K562 (cell line): ENCODE measurements at regions not wholly inside any gene's neighbourhood (a gene's known extent, or its start where the extent isn't known, plus 50 kb on each side); places are given as distances from the start of the nearest gene placed in this dataset.

Experiments used
- ATAC-seq: fragments of 200-7000 bp; cut with Tn5 transposase; 3 replicates; pipeline ENCODE4 v1.9.1; 2020; ENCODE audit warnings: moderate library complexity
- BruUV-seq: library from RNA; stranded (reverse); fragments of 400-500 nt; replicated peaks from 2 replicates; lab custom pipeline; 2021; lab: Mats Ljungman, UMichigan
- CTCF ChIA-PET: fragments of 300-600 bp; formaldehyde crosslinking; extraction: SDS; loops from one replicate; lab custom pipeline; 2021; ENCODE audit warnings: low intra/inter-chr PET ratio; lab: Yijun Ruan, JAX
- POLR2A ChIA-PET: fragments of 300-600, 350-650 bp; sonication (Branson Sonifier 250); formaldehyde crosslinking; extraction: SDS; loops from one replicate; lab custom pipeline; 2021; ENCODE audit warnings: antibody characterized with exemption, inconsistent platforms; lab: Yijun Ruan, JAX
- DNase-seq, 4 experiments: peaks; one replicate each; pipeline versions ENCODE4 v3.0.0 to v3.0.0-alpha.2; 2011 to 2018; ENCODE audit warnings: low spot score in 3 of 4, mixed read lengths in 3 of 4; ENCODE audit errors: extremely low read depth in 1 of 4
- FAIRE-seq: peaks from 2 replicates; lab custom pipeline; 2011; peaks lifted over from hg19 to GRCh38; lab: Jason Lieb, UNC
- H2AFZ ChIP-seq: 2 replicates; pipeline ENCODE4 v1.6.0; 2011; ENCODE audit warnings: low read depth, low read length, control low read depth, inconsistent platforms
- H3K27ac ChIP-seq: fragments of 200-600 bp; 3 replicates; pipeline ENCODE4 v1.8.0; 2011; ENCODE audit warnings: low read depth, mild to moderate bottlenecking, control low read depth, inconsistent platforms, low read length, moderate library complexity, mixed read lengths; ENCODE audit errors: extremely low read depth
- H3K27me3 ChIP-seq, 2 experiments: fragments of 300-600 bp in 1 of 2; 2 replicates in 1 of 2; 3 replicates in 1 of 2; pipeline versions ENCODE4 v1.6.0 to v1.8.0; 2011; ENCODE audit warnings: inconsistent platforms in 2 of 2, low read length in 2 of 2, mild to moderate bottlenecking in 1 of 2, mixed read lengths in 1 of 2, moderate library complexity in 1 of 2; ENCODE audit not compliant: control insufficient read depth in 2 of 2, insufficient read depth in 2 of 2
- H3K36me3 ChIP-seq: fragments of 300-600 bp; 3 replicates; pipeline ENCODE4 v1.8.0; 2011; ENCODE audit warnings: mild to moderate bottlenecking, low read length, inconsistent platforms; ENCODE audit not compliant: control insufficient read depth, insufficient read depth
- H3K4me1 ChIP-seq, 2 experiments: fragments of 200-600 bp in 1 of 2; replicated peaks in 1 of 2; 2 replicates in 1 of 2; 3 replicates in 1 of 2; pipeline versions ENCODE4 v1.5.1 to v1.8.0; 2011; ENCODE audit warnings: inconsistent platforms in 2 of 2, low read length in 2 of 2, mild to moderate bottlenecking in 1 of 2, mixed read lengths in 1 of 2, moderate library complexity in 1 of 2; ENCODE audit not compliant: control insufficient read depth in 2 of 2, insufficient read depth in 2 of 2
- H3K4me2 ChIP-seq: 2 replicates; pipeline ENCODE4 v1.6.1; 2011; ENCODE audit warnings: low read length, control low read depth, inconsistent platforms, mixed read lengths; ENCODE audit not compliant: insufficient read depth
- H3K4me3 ChIP-seq: fragments of 200-600 bp; sonication (generic), shearing (Covaris generic); 2 replicates; pipeline ENCODE4 v1.5.1; 2016; ENCODE audit warnings: control low read depth, inconsistent platforms
- H3K79me2 ChIP-seq: fragments of 200-600 bp; 3 replicates; pipeline ENCODE4 v1.8.0; 2011; ENCODE audit warnings: low read length, inconsistent platforms; ENCODE audit not compliant: control insufficient read depth, insufficient read depth
- H3K9ac ChIP-seq, 2 experiments: 2 replicates each; pipeline versions ENCODE4 v1.6.0 to v1.6.1; 2011; ENCODE audit warnings: low read depth in 2 of 2, low read length in 2 of 2, control low read depth in 1 of 2, inconsistent platforms in 1 of 2, mild to moderate bottlenecking in 1 of 2, mixed read lengths in 1 of 2; ENCODE audit not compliant: insufficient read depth in 1 of 2
- H3K9me1 ChIP-seq: one replicate; pipeline ENCODE4 v1.6.0; 2011; ENCODE audit warnings: inconsistent platforms, mild to moderate bottlenecking, low read length, moderate library complexity; ENCODE audit not compliant: control insufficient read depth, insufficient read depth
- H3K9me3 ChIP-seq: replicated peaks from 2 replicates; pipeline ENCODE4 v1.5.1; 2011; ENCODE audit warnings: low read depth, low read length, inconsistent platforms; ENCODE audit not compliant: control insufficient read depth, insufficient read depth
- H4K20me1 ChIP-seq: replicated peaks from 2 replicates; pipeline ENCODE4 v1.6.1; 2011; ENCODE audit warnings: low read length, inconsistent platforms, mixed read lengths; ENCODE audit not compliant: control insufficient read depth, insufficient read depth
- LCOR ChIP-seq: sonication (generic); formaldehyde crosslinking; IDR thresholded peaks from 2 replicates; pipeline ENCODE4 v1.8.0; 2022; ENCODE audit warnings: mild to moderate bottlenecking, missing genetic modification reagents
- MAFK ChIP-seq: IDR thresholded peaks from 2 replicates; pipeline ENCODE4 v1.6.1; 2011; ENCODE audit warnings: low read length, improper control_type of control experiment
- NCOR1 ChIP-seq: fragments of 450-650 bp; IDR thresholded peaks from 2 replicates; pipeline ENCODE4 v1.6.1; 2016; ENCODE audit warnings: mild to moderate bottlenecking, moderate library complexity
- SMAD2 ChIP-seq: fragments of 150-350 bp; IDR thresholded peaks from 2 replicates; pipeline ENCODE4 v1.6.1; 2014; ENCODE audit warnings: low read depth, mild to moderate bottlenecking, low read length
- TAF1 ChIP-seq: IDR thresholded peaks from 2 replicates; pipeline ENCODE4 v1.6.1; 2011; ENCODE audit warnings: mild to moderate bottlenecking, low read length, moderate library complexity; ENCODE audit not compliant: insufficient read depth, control insufficient read depth, severe bottlenecking; ENCODE audit errors: extremely low read depth
- ZKSCAN8 ChIP-seq: fragments of 200-800 bp; sonication (Bioruptor generic); IDR thresholded peaks from 2 replicates; pipeline ENCODE4 v1.6.1; 2016; ENCODE audit warnings: missing genetic modification characterization, missing compliant biosample characterization
- ZNF165 ChIP-seq: fragments of 250-450 bp; sonication (Bioruptor Pico); IDR thresholded peaks from 2 replicates; pipeline ENCODE4 v1.4.0; 2020; ENCODE audit warnings: borderline replicate concordance
- ZNF384 ChIP-seq: IDR thresholded peaks from 2 replicates; pipeline ENCODE4 v1.6.1; 2012; ENCODE audit warnings: low read depth, low read length, improper control_type of control experiment
- ZNF41 ChIP-seq: fragments of 250-450 bp; sonication (Bioruptor Pico); conservative IDR thresholded peaks from 2 replicates; pipeline ENCODE4 v1.4.0; 2020; ENCODE audit warnings: mild to moderate bottlenecking
- ZNF785 ChIP-seq: fragments of 250-450 bp; sonication (Bioruptor Pico); IDR thresholded peaks from 2 replicates; pipeline ENCODE4 v1.4.0; 2020; ENCODE audit warnings: mild to moderate bottlenecking
- WGBS: fragments of 100-300 bp; shearing (Covaris generic); methylation state at CpG from one replicate; pipeline ENCODE4 v1.1.6; 2016; ENCODE audit warnings: low coverage, mixed read lengths; ENCODE audit not compliant: insufficient coverage; ENCODE audit errors: missing lambda C conversion rate; 5-methylcytosine and 5-hydroxymethylcytosine counted together
- in situ Hi-C: fragments of 300-500 bp; cut with MboI; formaldehyde crosslinking; loops from 4 replicates; pipeline ENCODE4 v1.15.0; 2018; ENCODE audit warnings: inconsistent platforms, mixed read lengths
- intact Hi-C: fragments of 100-400 bp; cut with micrococcal nuclease; formaldehyde crosslinking; loops from 2 replicates; pipeline ENCODE4 v1.14.2; 2022
- TF ChIP-seq, protein P1 (sequence below): fragments of 150-350 bp; IDR thresholded peaks from 2 replicates; pipeline ENCODE4 v1.6.1; 2014; ENCODE audit warnings: low read depth, mild to moderate bottlenecking, low read length, borderline replicate concordance
- TF ChIP-seq, protein P2 (sequence below): sonication (generic); formaldehyde crosslinking; IDR thresholded peaks from 2 replicates; pipeline ENCODE4 v1.8.1; 2022; ENCODE audit warnings: missing genetic modification reagents

DNA sequence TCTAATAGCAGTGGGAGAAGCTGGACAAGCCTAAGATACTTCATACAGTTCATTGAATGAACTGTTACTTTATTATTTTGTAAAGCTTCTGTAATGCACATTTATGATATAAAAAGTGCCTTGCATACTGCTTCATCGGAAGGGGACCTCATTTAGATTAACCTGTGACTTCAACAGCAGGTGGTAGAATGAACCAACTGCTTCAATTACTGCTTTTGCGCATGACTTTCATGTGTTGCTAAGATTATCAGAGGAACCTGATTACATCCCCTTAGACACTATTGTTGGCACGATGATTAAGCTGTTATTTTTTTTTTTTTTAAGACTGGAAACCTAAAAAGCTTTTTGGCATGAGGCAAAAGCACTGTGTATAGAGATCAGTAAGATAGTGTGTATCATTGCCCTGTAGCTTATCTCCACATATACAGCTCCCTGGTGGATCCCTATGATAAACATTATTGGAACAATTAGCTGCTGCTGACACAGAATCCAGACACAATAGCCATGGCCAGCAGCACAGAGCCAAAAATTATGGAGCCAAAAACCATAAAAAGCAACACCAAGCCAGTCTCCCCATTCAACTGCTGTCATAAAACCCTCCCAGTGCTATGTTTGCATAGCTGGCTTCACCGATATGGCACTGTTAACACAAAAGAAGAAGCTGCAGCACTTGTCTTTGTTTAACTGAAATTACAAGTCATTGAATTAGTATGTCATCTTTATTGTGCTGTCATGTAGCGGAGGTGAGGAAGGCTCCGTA is 731.6 kb upstream of the MMS22L start:
- FAIRE-seq: no peak

More for the DNA sequence above, 731.6 kb upstream of the MMS22L start:
- intact Hi-C loops: no loop called here
- Histone ChIP-seq H3K27me3 (no peaks in the 10 kb centered on the region), H4K20me1 (no peaks in the 10 kb centered on the region), H3K4me3 (no peak overlapping the region), H3K4me1 (no peaks in the 10 kb centered on the region), H3K9me1 (no peaks in the 10 kb centered on the region), H3K9ac (no peak overlapping the region), H2AFZ (no peak overlapping the region), H3K9me3 (0 out of 2 replicates have a peak, but pooled peaks cover 2% of the 10 kb centered on the region), H3K36me3 (no peaks in the 10 kb centered on the region), H3K79me2 (no peaks in the 10 kb centered on the region), H3K27ac (no peak overlapping the region), H3K4me2 (no peak overlapping the region)
- no peak for TF ChIP-seq ZNF384
- no peak for TF ChIP-seq SMAD2
- TF ChIP-seq LCOR (CRISPR knock-in tag): no peak
- TF ChIP-seq ZKSCAN8 (CRISPR knock-in tag): no peak
- no peak for TF ChIP-seq ZNF165 (CRISPR knock-in tag)
- TF ChIP-seq ZNF785 (CRISPR knock-in tag): no peak
- no peak for TF ChIP-seq MAFK
- no peak for TF ChIP-seq TAF1
- TF ChIP-seq, protein P1, sequence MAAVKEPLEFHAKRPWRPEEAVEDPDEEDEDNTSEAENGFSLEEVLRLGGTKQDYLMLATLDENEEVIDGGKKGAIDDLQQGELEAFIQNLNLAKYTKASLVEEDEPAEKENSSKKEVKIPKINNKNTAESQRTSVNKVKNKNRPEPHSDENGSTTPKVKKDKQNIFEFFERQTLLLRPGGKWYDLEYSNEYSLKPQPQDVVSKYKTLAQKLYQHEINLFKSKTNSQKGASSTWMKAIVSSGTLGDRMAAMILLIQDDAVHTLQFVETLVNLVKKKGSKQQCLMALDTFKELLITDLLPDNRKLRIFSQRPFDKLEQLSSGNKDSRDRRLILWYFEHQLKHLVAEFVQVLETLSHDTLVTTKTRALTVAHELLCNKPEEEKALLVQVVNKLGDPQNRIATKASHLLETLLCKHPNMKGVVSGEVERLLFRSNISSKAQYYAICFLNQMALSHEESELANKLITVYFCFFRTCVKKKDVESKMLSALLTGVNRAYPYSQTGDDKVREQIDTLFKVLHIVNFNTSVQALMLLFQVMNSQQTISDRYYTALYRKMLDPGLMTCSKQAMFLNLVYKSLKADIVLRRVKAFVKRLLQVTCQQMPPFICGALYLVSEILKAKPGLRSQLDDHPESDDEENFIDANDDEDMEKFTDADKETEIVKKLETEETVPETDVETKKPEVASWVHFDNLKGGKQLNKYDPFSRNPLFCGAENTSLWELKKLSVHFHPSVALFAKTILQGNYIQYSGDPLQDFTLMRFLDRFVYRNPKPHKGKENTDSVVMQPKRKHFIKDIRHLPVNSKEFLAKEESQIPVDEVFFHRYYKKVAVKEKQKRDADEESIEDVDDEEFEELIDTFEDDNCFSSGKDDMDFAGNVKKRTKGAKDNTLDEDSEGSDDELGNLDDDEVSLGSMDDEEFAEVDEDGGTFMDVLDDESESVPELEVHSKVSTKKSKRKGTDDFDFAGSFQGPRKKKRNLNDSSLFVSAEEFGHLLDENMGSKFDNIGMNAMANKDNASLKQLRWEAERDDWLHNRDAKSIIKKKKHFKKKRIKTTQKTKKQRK: no peak
- TF ChIP-seq, protein P2, sequence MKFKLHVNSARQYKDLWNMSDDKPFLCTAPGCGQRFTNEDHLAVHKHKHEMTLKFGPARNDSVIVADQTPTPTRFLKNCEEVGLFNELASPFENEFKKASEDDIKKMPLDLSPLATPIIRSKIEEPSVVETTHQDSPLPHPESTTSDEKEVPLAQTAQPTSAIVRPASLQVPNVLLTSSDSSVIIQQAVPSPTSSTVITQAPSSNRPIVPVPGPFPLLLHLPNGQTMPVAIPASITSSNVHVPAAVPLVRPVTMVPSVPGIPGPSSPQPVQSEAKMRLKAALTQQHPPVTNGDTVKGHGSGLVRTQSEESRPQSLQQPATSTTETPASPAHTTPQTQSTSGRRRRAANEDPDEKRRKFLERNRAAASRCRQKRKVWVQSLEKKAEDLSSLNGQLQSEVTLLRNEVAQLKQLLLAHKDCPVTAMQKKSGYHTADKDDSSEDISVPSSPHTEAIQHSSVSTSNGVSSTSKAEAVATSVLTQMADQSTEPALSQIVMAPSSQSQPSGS: no peak
- TF ChIP-seq ZNF41 (CRISPR knock-in tag): no peak
- no peak for TF ChIP-seq NCOR1
- ChIA-PET CTCF (no interaction called here), POLR2A (no interaction called here)
- no peak for DNase-seq
- in situ Hi-C loops: no loop called here
- no peak for ATAC-seq
- no TSS peak for BruUV-seq
- WGBS: 2% methylated on average over 6 of the region's 6 CpGs
